ENCODE measurements at regions not wholly inside any gene's neighbourhood (a gene's known extent, or its start where the extent isn't known, plus 50 kb on each side); places are given as distances from the start of the nearest gene placed in this dataset.

DNA sequence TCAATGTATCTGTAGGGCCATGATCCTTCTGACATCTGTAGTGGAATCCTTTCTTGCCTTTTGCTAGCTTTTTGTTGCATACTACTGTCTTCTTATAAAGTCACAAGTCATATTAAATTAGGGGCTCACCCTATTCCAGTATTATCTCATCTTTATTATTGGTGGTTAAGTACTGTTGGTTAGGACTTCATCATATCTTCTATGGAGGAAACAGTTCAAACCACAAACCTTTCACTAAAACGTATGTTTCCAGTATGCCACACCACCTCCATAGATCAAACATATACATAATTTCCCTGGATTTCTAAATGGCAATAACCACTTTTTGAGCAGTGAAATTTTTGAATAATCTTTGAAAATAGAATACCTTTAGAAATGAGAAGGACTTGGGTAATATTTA lies 62.8 kb upstream of the PCDH9 start:
- no peaks in the 10 kb centered on the region for H3K9me3 ChIP-seq (ENCODE audit: control insufficient read depth, low read length)
- 75% methylated on average over 1 of the region's 1 CpG; no CpG with 5 or more reads in 1 of the 2 experiments for WGBS, 2 experiments
- no peak overlapping the region for H3K27ac ChIP-seq (ENCODE audit: insufficient read depth, low read depth, low read length, poor library complexity, severe bottlenecking)
- H3K27me3 ChIP-seq (ENCODE audit: control insufficient read depth, insufficient read depth, low read length, poor library complexity, severe bottlenecking) = no peaks in the 10 kb centered on the region
- H3K36me3 ChIP-seq (ENCODE audit: control insufficient read depth, insufficient read depth, low read length) = no peaks in the 10 kb centered on the region
- no peak overlapping the region for H3K4me3 ChIP-seq (ENCODE audit: insufficient read depth, low read depth, low read length)
- H3K4me1 ChIP-seq (ENCODE audit: control insufficient read depth, insufficient read depth, low read length) = no peaks in the 10 kb centered on the region

DNA sequence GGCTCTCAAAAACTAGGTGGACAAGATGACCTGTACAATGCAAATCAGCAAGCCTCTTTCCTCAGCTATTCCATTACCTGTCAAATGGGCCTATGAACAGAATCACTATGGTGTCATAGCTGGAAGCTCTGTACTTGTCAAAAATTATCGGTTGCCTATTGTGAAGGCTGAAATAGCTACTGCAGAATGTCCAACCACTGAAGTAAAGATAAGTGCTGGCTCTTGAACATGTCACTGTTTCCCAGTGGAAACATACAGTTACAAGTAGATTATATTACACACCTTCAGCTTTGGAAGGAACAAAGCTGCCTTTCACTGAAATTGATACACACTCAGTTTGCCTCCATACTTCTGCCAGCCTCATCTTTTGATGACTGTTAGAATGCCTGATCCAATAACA lies 55.5 kb upstream of the PCDH9 start:
- Histone ChIP-seq H3K36me3 (ENCODE audit: control insufficient read depth, insufficient read depth, low read length) (no peaks in the 10 kb centered on the region), H3K9me3 (ENCODE audit: control insufficient read depth, low read length) (no peaks in the 10 kb centered on the region), H3K4me1 (ENCODE audit: control insufficient read depth, insufficient read depth, low read length) (no peaks in the 10 kb centered on the region), H3K4me3 (ENCODE audit: insufficient read depth, low read depth, low read length) (no peak overlapping the region), H3K27me3 (ENCODE audit: control insufficient read depth, insufficient read depth, low read length, poor library complexity, severe bottlenecking) (no peaks in the 10 kb centered on the region), H3K27ac (ENCODE audit: insufficient read depth, low read depth, low read length, poor library complexity, severe bottlenecking) (no peak overlapping the region)
- WGBS, 2 experiments = 100% methylated on average over 1 of the region's 1 CpG

DNA sequence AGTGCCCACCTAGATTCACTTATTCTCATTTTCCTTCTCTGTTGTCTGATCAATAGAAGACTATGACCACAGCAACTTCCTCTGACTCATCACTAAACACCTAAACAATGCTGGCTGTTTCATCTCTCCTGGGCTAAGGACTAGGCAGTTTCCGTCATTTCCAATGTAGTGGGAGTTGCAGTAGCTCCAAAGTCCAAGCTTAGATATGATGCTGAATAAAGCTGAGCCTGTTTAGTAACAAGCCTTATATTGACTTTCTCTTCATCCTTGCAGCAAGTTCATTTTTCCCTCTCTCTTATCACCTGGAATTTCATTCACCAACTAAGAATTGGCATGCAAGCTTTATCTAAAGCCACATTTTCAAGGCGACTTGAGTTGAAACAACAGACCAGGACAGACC lies 53.5 kb upstream of the PCDH9 start:
- H3K4me1 ChIP-seq (ENCODE audit: control insufficient read depth, insufficient read depth, low read length) = no peaks in the 10 kb centered on the region
- H3K27ac ChIP-seq (ENCODE audit: insufficient read depth, low read depth, low read length, poor library complexity, severe bottlenecking) = no peak overlapping the region
- no peaks in the 10 kb centered on the region for H3K27me3 ChIP-seq (ENCODE audit: control insufficient read depth, insufficient read depth, low read length, poor library complexity, severe bottlenecking)
- no peaks in the 10 kb centered on the region for H3K9me3 ChIP-seq (ENCODE audit: control insufficient read depth, low read length)
- 69 to 71% methylated on average over 2 of the region's 2 CpGs for WGBS, 2 experiments
- H3K36me3 ChIP-seq (ENCODE audit: control insufficient read depth, insufficient read depth, low read length) = no peaks in the 10 kb centered on the region
- no peak overlapping the region for H3K4me3 ChIP-seq (ENCODE audit: insufficient read depth, low read depth, low read length)

DNA sequence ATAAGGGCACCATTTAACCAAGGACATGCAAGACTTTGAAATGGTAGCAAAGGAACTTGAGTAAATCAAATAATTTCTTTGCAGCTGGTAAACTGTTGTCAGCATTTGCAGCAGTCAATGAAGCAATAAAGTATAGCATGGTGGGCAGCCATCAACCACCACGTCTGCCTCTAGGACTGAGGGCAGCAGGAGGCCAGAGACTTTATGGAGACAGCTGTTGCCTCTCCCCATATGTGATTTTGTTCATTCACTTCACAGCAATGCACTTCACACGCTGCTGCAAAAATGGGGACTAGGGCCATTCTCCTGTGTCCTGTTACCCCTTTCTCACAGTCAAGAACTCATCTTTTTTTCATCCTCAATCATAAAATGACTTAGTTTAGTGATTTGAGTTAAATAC lies 51.3 kb upstream of the PCDH9 start:
- Histone ChIP-seq H3K27ac (ENCODE audit: insufficient read depth, low read depth, low read length, poor library complexity, severe bottlenecking) (no peak overlapping the region), H3K9me3 (ENCODE audit: control insufficient read depth, low read length) (no peaks in the 10 kb centered on the region), H3K27me3 (ENCODE audit: control insufficient read depth, insufficient read depth, low read length, poor library complexity, severe bottlenecking) (no peaks in the 10 kb centered on the region), H3K4me3 (ENCODE audit: insufficient read depth, low read depth, low read length) (no peak overlapping the region), H3K4me1 (ENCODE audit: control insufficient read depth, insufficient read depth, low read length) (no peaks in the 10 kb centered on the region), H3K36me3 (ENCODE audit: control insufficient read depth, insufficient read depth, low read length) (no peaks in the 10 kb centered on the region)
- 70 to 73% methylated on average over 2 of the region's 2 CpGs for WGBS, 2 experiments
